Activated T-cell treated with anti-CD3 and anti-CD28 coated beads, Interleukin-2, amount 50 U/mL, for 24 hours (primary cell): ENCODE measurements at regions not wholly inside any gene's neighbourhood (a gene's known extent, or its start where the extent isn't known, plus 50 kb on each side); places are given as distances from the start of the nearest gene placed in this dataset.

Experiments used
- DNase-seq: peaks from one replicate; pipeline ENCODE4 v3.0.0-alpha.2; 2020
- H3K27ac Mint-ChIP-seq: 2 replicates; pipeline ENCODE4 v1.8.0; 2020; ENCODE audit warnings: mild to moderate bottlenecking, mixed read lengths
- H3K27me3 Mint-ChIP-seq: 2 replicates; pipeline ENCODE4 v1.8.0; 2020; ENCODE audit warnings: mixed read lengths
- H3K36me3 Mint-ChIP-seq: 2 replicates; pipeline ENCODE4 v1.8.0; 2020; ENCODE audit warnings: low read depth, mixed read lengths
- H3K4me1 Mint-ChIP-seq: 2 replicates; pipeline ENCODE4 v1.8.0; 2020; ENCODE audit warnings: low read depth, mixed read lengths
- H3K4me3 Mint-ChIP-seq: 2 replicates; pipeline ENCODE4 v1.8.0; 2020; ENCODE audit warnings: mild to moderate bottlenecking, moderate library complexity, mixed read lengths
- H3K9me3 Mint-ChIP-seq: 2 replicates; pipeline ENCODE4 v1.8.0; 2020; ENCODE audit warnings: mixed read lengths

- peaks cover 2% of the 10 kb centered on the region for H3K9me3 Mint-ChIP-seq
- DNase-seq, result no peak
- H3K27ac Mint-ChIP-seq, result no peak overlapping the region
- H3K36me3 Mint-ChIP-seq, result no peaks in the 10 kb centered on the region
- no peak overlapping the region for H3K4me3 Mint-ChIP-seq
- no peaks in the 10 kb centered on the region for H3K4me1 Mint-ChIP-seq
- no peaks in the 10 kb centered on the region for H3K27me3 Mint-ChIP-seq
Observed at GRCh38 chr10:65811931-65812525, 1113.8 kb upstream of the LRRTM3 start.

GRCh38 chr10:65816536-65816935 lies 1109.3 kb upstream of the LRRTM3 start:
- no peak for DNase-seq

GRCh38 chr10:65818990-65819389 lies 1106.8 kb upstream of the LRRTM3 start:
- Mint-ChIP-seq H3K27ac (no peak overlapping the region), H3K27me3 (no peaks in the 10 kb centered on the region), H3K36me3 (no peaks in the 10 kb centered on the region), H3K9me3 (peaks cover 8% of the 10 kb centered on the region), H3K4me3 (no peak overlapping the region), H3K4me1 (no peaks in the 10 kb centered on the region)
- DNase-seq, result no peak

More at GRCh38 chr10:65816536-65816935, 1109.3 kb upstream of the LRRTM3 start:
- Mint-ChIP-seq H3K27ac (no peak overlapping the region), H3K27me3 (no peaks in the 10 kb centered on the region), H3K4me3 (no peak overlapping the region), H3K9me3 (no peaks in the 10 kb centered on the region), H3K36me3 (no peaks in the 10 kb centered on the region), H3K4me1 (no peaks in the 10 kb centered on the region)

GRCh38 chr10:65827359-65827758 lies 1098.5 kb upstream of the LRRTM3 start:
- DNase-seq, result no peak
- no peaks in the 10 kb centered on the region for H3K4me1 Mint-ChIP-seq
- no peak overlapping the region for H3K27ac Mint-ChIP-seq
- H3K36me3 Mint-ChIP-seq, result no peaks in the 10 kb centered on the region
- H3K4me3 Mint-ChIP-seq, result no peak overlapping the region
- H3K27me3 Mint-ChIP-seq, result no peaks in the 10 kb centered on the region
- peaks cover 19% of the 10 kb centered on the region for H3K9me3 Mint-ChIP-seq

- H3K27ac Mint-ChIP-seq, result no peak overlapping the region
- no peak for DNase-seq
- H3K36me3 Mint-ChIP-seq, result no peaks in the 10 kb centered on the region
- H3K4me1 Mint-ChIP-seq, result no peaks in the 10 kb centered on the region
- H3K27me3 Mint-ChIP-seq, result no peaks in the 10 kb centered on the region
- no peak overlapping the region for H3K4me3 Mint-ChIP-seq
- peaks cover 8% of the 10 kb centered on the region for H3K9me3 Mint-ChIP-seq
Observed at GRCh38 chr10:65838811-65839210, 1087.0 kb upstream of the LRRTM3 start.

- H3K36me3 Mint-ChIP-seq, result no peaks in the 10 kb centered on the region
- H3K27me3 Mint-ChIP-seq, result no peaks in the 10 kb centered on the region
- no peak for DNase-seq
- no peak overlapping the region for H3K4me3 Mint-ChIP-seq
- no peak overlapping the region for H3K27ac Mint-ChIP-seq
- H3K4me1 Mint-ChIP-seq, result no peaks in the 10 kb centered on the region
- peaks cover 9% of the 10 kb centered on the region for H3K9me3 Mint-ChIP-seq
Observed at GRCh38 chr10:65843203-65843602, 1082.6 kb upstream of the LRRTM3 start.

GRCh38 chr10:65845916-65846315 lies 1079.9 kb upstream of the LRRTM3 start:
- Mint-ChIP-seq H3K27me3 (no peaks in the 10 kb centered on the region), H3K9me3 (peaks cover 16% of the 10 kb centered on the region), H3K4me3 (no peak overlapping the region), H3K27ac (no peak overlapping the region), H3K36me3 (no peaks in the 10 kb centered on the region), H3K4me1 (no peaks in the 10 kb centered on the region)
- DNase-seq, result no peak

- Mint-ChIP-seq H3K27ac (no peak overlapping the region), H3K4me1 (no peaks in the 10 kb centered on the region), H3K9me3 (peaks cover 16% of the 10 kb centered on the region), H3K4me3 (no peak overlapping the region), H3K27me3 (no peaks in the 10 kb centered on the region), H3K36me3 (no peaks in the 10 kb centered on the region)
- no peak for DNase-seq
Observed at GRCh38 chr10:65846541-65846940, 1079.3 kb upstream of the LRRTM3 start.

- Mint-ChIP-seq H3K9me3 (peaks cover 17% of the 10 kb centered on the region), H3K27ac (no peak overlapping the region), H3K4me3 (no peak overlapping the region), H3K4me1 (no peaks in the 10 kb centered on the region), H3K27me3 (no peaks in the 10 kb centered on the region), H3K36me3 (no peaks in the 10 kb centered on the region)
- DNase-seq, result no peak
Observed at GRCh38 chr10:65846949-65847348, 1078.9 kb upstream of the LRRTM3 start.

GRCh38 chr10:65847436-65848230 lies 1078.2 kb upstream of the LRRTM3 start:
- no peak overlapping the region for H3K4me3 Mint-ChIP-seq
- H3K27ac Mint-ChIP-seq, result no peak overlapping the region
- peaks cover 15% of the 10 kb centered on the region for H3K9me3 Mint-ChIP-seq
- H3K27me3 Mint-ChIP-seq, result no peaks in the 10 kb centered on the region
- no peak for DNase-seq
- H3K4me1 Mint-ChIP-seq, result no peaks in the 10 kb centered on the region
- no peaks in the 10 kb centered on the region for H3K36me3 Mint-ChIP-seq

- H3K27ac Mint-ChIP-seq, result no peak overlapping the region
- DNase-seq, result no peak
- H3K36me3 Mint-ChIP-seq, result no peaks in the 10 kb centered on the region
- H3K4me1 Mint-ChIP-seq, result no peaks in the 10 kb centered on the region
- peaks cover 8% of the 10 kb centered on the region for H3K9me3 Mint-ChIP-seq
- H3K27me3 Mint-ChIP-seq, result no peaks in the 10 kb centered on the region
- H3K4me3 Mint-ChIP-seq, result no peak overlapping the region
Observed at GRCh38 chr10:65858841-65859240, 1067.0 kb upstream of the LRRTM3 start.

GRCh38 chr10:65861249-65861648 lies 1064.6 kb upstream of the LRRTM3 start:
- H3K4me3 Mint-ChIP-seq, result no peak overlapping the region
- DNase-seq, result no peak
- no peaks in the 10 kb centered on the region for H3K27me3 Mint-ChIP-seq
- no peak overlapping the region for H3K27ac Mint-ChIP-seq
- peaks cover 3% of the 10 kb centered on the region for H3K9me3 Mint-ChIP-seq
- H3K36me3 Mint-ChIP-seq, result no peaks in the 10 kb centered on the region
- no peaks in the 10 kb centered on the region for H3K4me1 Mint-ChIP-seq
